Stomach (tissue), 4 donors: ENCODE measurements at regions not wholly inside any gene's neighbourhood (a gene's known extent, or its start where the extent isn't known, plus 50 kb on each side); places are given as distances from the start of the nearest gene placed in this dataset.

ENCODE experiments used
- EP300 ChIP-seq: sonication (generic); formaldehyde crosslinking; IDR thresholded peaks from one replicate; pipeline ENCODE4 v1.6.1; 2017; ENCODE audit warnings: antibody characterized with exemption
- POLR2A ChIP-seq, 4 donors: fragments of 450-650 bp; IDR thresholded peaks; one replicate each; pipeline ENCODE4 v1.6.1; 2016; ENCODE audit warnings: antibody characterized with exemption in 4 of 4, control low read depth in 2 of 4, mild to moderate bottlenecking in 1 of 4, moderate library complexity in 1 of 4
- POLR2AphosphoS5 ChIP-seq, 3 donors: sonication (generic); formaldehyde crosslinking; IDR thresholded peaks; one replicate each; pipeline ENCODE4 v1.6.1; 2016; ENCODE audit warnings: antibody characterized with exemption in 3 of 3
- TF ChIP-seq, protein P1 (sequence below), 7 experiments: fragments of 450-650 bp in 4 of 7; fragments of 200-600 bp in 3 of 7; sonication (generic) in 3 of 7; IDR thresholded peaks; one replicate each; pipeline ENCODE4 v1.5.1; 2016 to 2019; ENCODE audit warnings: antibody characterized with exemption in 7 of 7, control low read depth in 2 of 7, mild to moderate bottlenecking in 1 of 7

DNA sequence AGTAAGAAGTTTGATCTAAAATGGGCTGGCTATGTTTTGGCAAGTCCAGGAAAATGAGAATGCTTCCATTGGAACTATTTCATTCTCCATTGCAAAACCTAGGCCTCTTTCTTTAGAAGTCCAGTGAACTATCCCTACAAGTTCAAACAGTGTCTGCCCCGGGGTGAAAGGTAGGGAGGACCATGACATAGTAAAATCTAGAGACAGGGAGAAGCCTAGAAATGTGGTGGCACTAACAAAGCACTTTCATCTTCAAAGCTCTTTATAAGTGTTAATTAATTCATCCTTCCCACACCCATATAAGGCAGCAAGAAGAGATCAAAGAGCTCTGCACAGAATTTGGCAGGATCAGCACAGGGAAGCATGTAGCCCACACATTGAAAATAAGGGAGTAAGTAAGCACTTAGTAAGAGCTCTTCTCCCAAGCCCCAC is 214.5 kb downstream of the IRS1 start:
- TF ChIP-seq, protein P1, sequence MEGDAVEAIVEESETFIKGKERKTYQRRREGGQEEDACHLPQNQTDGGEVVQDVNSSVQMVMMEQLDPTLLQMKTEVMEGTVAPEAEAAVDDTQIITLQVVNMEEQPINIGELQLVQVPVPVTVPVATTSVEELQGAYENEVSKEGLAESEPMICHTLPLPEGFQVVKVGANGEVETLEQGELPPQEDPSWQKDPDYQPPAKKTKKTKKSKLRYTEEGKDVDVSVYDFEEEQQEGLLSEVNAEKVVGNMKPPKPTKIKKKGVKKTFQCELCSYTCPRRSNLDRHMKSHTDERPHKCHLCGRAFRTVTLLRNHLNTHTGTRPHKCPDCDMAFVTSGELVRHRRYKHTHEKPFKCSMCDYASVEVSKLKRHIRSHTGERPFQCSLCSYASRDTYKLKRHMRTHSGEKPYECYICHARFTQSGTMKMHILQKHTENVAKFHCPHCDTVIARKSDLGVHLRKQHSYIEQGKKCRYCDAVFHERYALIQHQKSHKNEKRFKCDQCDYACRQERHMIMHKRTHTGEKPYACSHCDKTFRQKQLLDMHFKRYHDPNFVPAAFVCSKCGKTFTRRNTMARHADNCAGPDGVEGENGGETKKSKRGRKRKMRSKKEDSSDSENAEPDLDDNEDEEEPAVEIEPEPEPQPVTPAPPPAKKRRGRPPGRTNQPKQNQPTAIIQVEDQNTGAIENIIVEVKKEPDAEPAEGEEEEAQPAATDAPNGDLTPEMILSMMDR (IDR thresholded peaks at IDR 0.05): no peak
- no peak for TF ChIP-seq POLR2A (IDR thresholded peaks at IDR 0.05)
- TF ChIP-seq POLR2AphosphoS5 (IDR thresholded peaks at IDR 0.05): no peak
- TF ChIP-seq EP300: no peak
